ENCODE measurements at regions not wholly inside any gene's neighbourhood (a gene's known extent, or its start where the extent isn't known, plus 50 kb on each side); places are given as distances from the start of the nearest gene placed in this dataset.

DNA sequence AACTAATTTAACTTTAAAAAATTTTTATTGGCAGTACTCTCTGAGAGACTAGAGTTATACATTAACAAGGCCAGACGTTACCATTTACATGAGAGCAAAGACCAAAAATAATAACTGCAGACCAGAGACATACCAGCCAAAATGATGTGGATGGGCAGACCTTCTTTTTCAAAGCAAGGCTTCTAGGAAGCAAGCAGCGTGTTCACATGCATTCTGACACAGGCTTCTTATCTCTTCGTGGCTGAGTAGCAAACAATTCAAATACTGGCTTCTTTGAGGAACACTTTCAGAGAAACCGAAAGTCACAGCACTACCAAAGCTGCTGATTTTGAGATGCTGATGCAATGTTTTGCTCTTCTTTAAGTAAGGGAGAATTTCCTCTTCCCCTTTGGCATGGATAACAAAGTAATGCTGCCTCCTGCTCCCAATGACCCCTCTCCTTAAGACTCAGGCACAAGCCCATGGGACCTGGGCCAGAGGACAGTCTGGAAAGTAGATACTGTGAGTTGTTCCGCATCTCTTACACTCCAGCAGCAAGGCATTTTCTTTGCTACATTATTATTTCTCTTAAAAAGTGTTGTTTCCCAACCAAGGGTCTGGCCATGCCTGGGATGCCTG lies 181.9 kb downstream of the MREG start:
- TF ChIP-seq PRMT5 (CRISPR knock-in tag; IDR thresholded peaks at IDR 0.05) (no peak), MYC (IDR thresholded peaks at IDR 0.05; ENCODE audit: low read depth, low read length) (peak; percentile 69), MYC (CRISPR knock-in tag; IDR thresholded peaks at IDR 0.05; ENCODE audit: borderline replicate concordance, low read depth) (no peak), CTBP1 (IDR thresholded peaks at IDR 0.05; ENCODE audit: borderline replicate concordance) (peak; percentile 57; the same call in 1 of the 2 replicates), FOXJ3 (CRISPR knock-in tag; IDR thresholded peaks at IDR 0.05) (no peak), TAF7 (tag; IDR thresholded peaks at IDR 0.05) (no peak), ZNF780A (CRISPR knock-in tag; IDR thresholded peaks at IDR 0.05) (no peak), SIX5 (IDR thresholded peaks at IDR 0.05; ENCODE audit: borderline replicate concordance in 1 of 2, insufficient read depth in 1 of 2, low read depth in 1 of 2, low read length in 2 of 2) (no peak), SOX6 (IDR thresholded peaks at IDR 0.05) (peak; percentile 86), POLR2A (conservative IDR thresholded peaks at IDR 0.05) (no peak), NFE2L1 (tag; IDR thresholded peaks at IDR 0.05; ENCODE audit: borderline replicate concordance, low read depth) (no peak; the same call in 1 of the 2 replicates), CTCF (IDR thresholded peaks at IDR 0.05 in 2 of 3, conservative IDR thresholded peaks at IDR 0.05 in 1 of 3; ENCODE audit: insufficient read depth in 2 of 3, low read depth in 1 of 3, low read length in 3 of 3) (no peak), IRF9 (tag; IDR thresholded peaks at IDR 0.05) (peak; percentile 62)
- TF ChIP-seq, protein P1, sequence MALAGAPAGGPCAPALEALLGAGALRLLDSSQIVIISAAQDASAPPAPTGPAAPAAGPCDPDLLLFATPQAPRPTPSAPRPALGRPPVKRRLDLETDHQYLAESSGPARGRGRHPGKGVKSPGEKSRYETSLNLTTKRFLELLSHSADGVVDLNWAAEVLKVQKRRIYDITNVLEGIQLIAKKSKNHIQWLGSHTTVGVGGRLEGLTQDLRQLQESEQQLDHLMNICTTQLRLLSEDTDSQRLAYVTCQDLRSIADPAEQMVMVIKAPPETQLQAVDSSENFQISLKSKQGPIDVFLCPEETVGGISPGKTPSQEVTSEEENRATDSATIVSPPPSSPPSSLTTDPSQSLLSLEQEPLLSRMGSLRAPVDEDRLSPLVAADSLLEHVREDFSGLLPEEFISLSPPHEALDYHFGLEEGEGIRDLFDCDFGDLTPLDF (CRISPR knock-in tag; IDR thresholded peaks at IDR 0.05) = no peak
- TF ChIP-seq, protein P2, sequence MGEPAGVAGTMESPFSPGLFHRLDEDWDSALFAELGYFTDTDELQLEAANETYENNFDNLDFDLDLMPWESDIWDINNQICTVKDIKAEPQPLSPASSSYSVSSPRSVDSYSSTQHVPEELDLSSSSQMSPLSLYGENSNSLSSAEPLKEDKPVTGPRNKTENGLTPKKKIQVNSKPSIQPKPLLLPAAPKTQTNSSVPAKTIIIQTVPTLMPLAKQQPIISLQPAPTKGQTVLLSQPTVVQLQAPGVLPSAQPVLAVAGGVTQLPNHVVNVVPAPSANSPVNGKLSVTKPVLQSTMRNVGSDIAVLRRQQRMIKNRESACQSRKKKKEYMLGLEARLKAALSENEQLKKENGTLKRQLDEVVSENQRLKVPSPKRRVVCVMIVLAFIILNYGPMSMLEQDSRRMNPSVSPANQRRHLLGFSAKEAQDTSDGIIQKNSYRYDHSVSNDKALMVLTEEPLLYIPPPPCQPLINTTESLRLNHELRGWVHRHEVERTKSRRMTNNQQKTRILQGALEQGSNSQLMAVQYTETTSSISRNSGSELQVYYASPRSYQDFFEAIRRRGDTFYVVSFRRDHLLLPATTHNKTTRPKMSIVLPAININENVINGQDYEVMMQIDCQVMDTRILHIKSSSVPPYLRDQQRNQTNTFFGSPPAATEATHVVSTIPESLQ (CRISPR knock-in tag; IDR thresholded peaks at IDR 0.05) = no peak
